Heart left ventricle (tissue), 16 donors: ENCODE measurements at regions not wholly inside any gene's neighbourhood (a gene's known extent, or its start where the extent isn't known, plus 50 kb on each side); places are given as distances from the start of the nearest gene placed in this dataset.

Source experiments
- ATAC-seq, 4 donors: fragments of 200-7000 bp; cut with Tn5 transposase; one replicate each; pipeline ENCODE4 v1.9.1; 2020 to 2022; ENCODE audit warnings: moderate library complexity in 4 of 4, mild to moderate bottlenecking in 3 of 4, moderate number of reproducible peaks in 1 of 4
- DNase-seq, 5 donors: peaks; one replicate each; pipeline ENCODE4 v3.0.0-alpha.2; 2020
- H3K27ac ChIP-seq, 12 donors: fragments of 200-600 bp; sonication (generic) in 4 of 12; one replicate each; pipeline versions ENCODE4 v1.5.0 to v1.8.0; 2016 to 2022; ENCODE audit warnings: mild to moderate bottlenecking in 2 of 12
- H3K27me3 ChIP-seq, 9 donors: fragments of 200-600 bp; sonication (generic) in 2 of 9; one replicate each; pipeline versions ENCODE4 v1.5.1 to v1.8.0; 2016 to 2022; ENCODE audit warnings: mild to moderate bottlenecking in 3 of 9
- H3K36me3 ChIP-seq, 9 donors: fragments of 200-600 bp; sonication (generic) in 2 of 9; one replicate each; pipeline versions ENCODE4 v1.5.0 to v1.8.0; 2018 to 2022; ENCODE audit warnings: mild to moderate bottlenecking in 2 of 9
- H3K4me1 ChIP-seq, 12 donors: fragments of 200-600 bp; sonication (generic) in 4 of 12; one replicate each; pipeline versions ENCODE4 v1.5.0 to v1.8.0; 2016 to 2022; ENCODE audit warnings: mild to moderate bottlenecking in 3 of 12
- H3K4me3 ChIP-seq, 12 donors: fragments of 200-600 bp; sonication (generic) in 4 of 12; one replicate each; pipeline versions ENCODE4 v1.5.0 to v1.8.0; 2017 to 2022; ENCODE audit warnings: mild to moderate bottlenecking in 9 of 12, moderate library complexity in 4 of 12
- H3K9me3 ChIP-seq, 12 donors: fragments of 200-600 bp; sonication (generic) in 4 of 12; one replicate each; pipeline versions ENCODE4 v1.5.0 to v1.8.0; 2016 to 2022; ENCODE audit warnings: mild to moderate bottlenecking in 1 of 12
- POLR2A ChIP-seq, 2 donors: fragments of 450-650 bp; IDR thresholded peaks; one replicate each; pipeline ENCODE4 v1.6.1; 2017; ENCODE audit warnings: antibody characterized with exemption in 2 of 2, mild to moderate bottlenecking in 2 of 2, moderate library complexity in 2 of 2
- WGBS, 4 donors: extraction: QIAGEN DNeasy Blood & Tissue Kit in 2 of 4; methylation state at CpG; one replicate each; pipeline versions ENCODE4 v1.1.5 to v1.1.7; 2013 to 2018; 5-methylcytosine and 5-hydroxymethylcytosine counted together
- intact Hi-C, 10 donors: fragments of 100-400 bp; cut with DNase I; formaldehyde crosslinking; loops; one replicate each; pipeline versions ENCODE4 v1.11.1 to v1.14.2; 2022
- TF ChIP-seq, protein P1 (sequence below), 12 donors: fragments of 200-600 bp; sonication (generic) in 4 of 12; IDR thresholded peaks; one replicate each; pipeline versions ENCODE4 v1.5.0 to v1.8.0; 2018 to 2022; ENCODE audit warnings: antibody characterized with exemption in 12 of 12, mild to moderate bottlenecking in 5 of 12
- donor health status: ischemic (EF 13 %, LVEDD 7.1; RV severe dilation, severe dysfunction).
- donor health status: healthy with polysubstance abuse.
- donor health status: DM: no; HTN: yes; CAD: no.
- donor health status: DM: no; HTN: no; CAD: no.
- donor health status: ischemic (EF 25% LVEDD 6.9; RV normal size, moderate dysfunction).
- donor health status: ischemic (EF 25% LVEDD 5.7; RV mildly dilated, moderate dysfunction).
- donor health status: healthy.
- donor health status: DM: yes; HTN: yes; CAD: no.
- donor health status: ischemic (EF 35%, LVEDD 5.7; RV mildly dilated, moderate dysfunction).
- donor health status: nonischemic (EF 11% LVEDD 7.7; RV severe dilation, severe dysfunction).
- donor health status: DM: yes; HTN: yes; CAD: no.
- donor health status: PGD.
- donor health status: ischemic (EF 29% LVEDD 5.4; RV normal size, mild dysfunction).
- donor health status: nonischemic (EF 23%, LVEDD 6.1; RV moderate dilation, normal function).

DNA sequence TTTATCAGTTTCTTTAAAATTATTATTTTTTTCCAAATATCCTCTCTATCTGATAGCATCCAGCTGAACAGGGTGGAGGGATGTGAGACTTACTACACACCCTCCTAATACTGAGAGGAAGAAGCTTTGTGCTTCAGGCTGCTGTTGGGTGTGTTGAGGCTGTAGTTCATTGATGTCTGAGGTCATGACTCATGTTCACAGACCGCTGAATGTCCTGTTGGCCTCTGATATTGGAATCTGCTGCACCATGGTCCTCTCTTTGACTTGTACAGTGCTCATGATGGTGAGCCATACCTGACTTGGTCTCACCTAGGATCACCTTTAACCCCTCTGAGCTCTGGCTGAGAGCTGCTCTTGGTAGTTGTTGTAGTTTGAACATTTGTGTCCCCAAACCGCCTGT lies 302.9 kb downstream of the SATB1 start:
- intact Hi-C loops: no loop called here
- no peaks in the 10 kb centered on the region for H3K36me3 ChIP-seq
- WGBS, 4 donors: 78 to 93% (median 87%) methylated on average over 2 of the region's 2 CpGs
- no peaks in the 10 kb centered on the region for H3K4me1 ChIP-seq
- no peak overlapping the region for H3K4me3 ChIP-seq
- ATAC-seq (no peak), DNase-seq (no peak)
- TF ChIP-seq, protein P1, sequence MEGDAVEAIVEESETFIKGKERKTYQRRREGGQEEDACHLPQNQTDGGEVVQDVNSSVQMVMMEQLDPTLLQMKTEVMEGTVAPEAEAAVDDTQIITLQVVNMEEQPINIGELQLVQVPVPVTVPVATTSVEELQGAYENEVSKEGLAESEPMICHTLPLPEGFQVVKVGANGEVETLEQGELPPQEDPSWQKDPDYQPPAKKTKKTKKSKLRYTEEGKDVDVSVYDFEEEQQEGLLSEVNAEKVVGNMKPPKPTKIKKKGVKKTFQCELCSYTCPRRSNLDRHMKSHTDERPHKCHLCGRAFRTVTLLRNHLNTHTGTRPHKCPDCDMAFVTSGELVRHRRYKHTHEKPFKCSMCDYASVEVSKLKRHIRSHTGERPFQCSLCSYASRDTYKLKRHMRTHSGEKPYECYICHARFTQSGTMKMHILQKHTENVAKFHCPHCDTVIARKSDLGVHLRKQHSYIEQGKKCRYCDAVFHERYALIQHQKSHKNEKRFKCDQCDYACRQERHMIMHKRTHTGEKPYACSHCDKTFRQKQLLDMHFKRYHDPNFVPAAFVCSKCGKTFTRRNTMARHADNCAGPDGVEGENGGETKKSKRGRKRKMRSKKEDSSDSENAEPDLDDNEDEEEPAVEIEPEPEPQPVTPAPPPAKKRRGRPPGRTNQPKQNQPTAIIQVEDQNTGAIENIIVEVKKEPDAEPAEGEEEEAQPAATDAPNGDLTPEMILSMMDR (IDR thresholded peaks at IDR 0.05): no peak
- TF ChIP-seq POLR2A (IDR thresholded peaks at IDR 0.05): no peak
- H3K27me3 ChIP-seq: no peaks in the 10 kb centered on the region
- no peaks in the 10 kb centered on the region for H3K9me3 ChIP-seq
- H3K27ac ChIP-seq: no peak overlapping the region

DNA sequence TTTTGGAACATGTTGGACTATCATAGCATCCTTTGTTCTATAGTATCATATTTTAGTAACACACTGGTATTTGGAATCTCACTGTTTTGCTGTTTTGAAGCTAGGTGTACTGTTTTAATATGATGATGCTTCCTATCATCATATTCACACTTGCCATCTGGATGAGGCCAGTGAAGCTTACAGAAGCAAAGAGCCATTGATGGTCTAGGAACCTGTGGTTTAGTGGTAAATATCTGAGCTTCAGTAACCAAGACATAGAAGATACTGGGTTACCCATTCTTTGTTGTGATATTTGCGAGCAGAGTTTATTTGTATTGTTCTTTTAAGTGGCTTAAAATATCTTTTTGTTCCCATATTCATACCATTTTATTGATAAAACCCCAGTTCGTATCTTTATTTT lies 304.1 kb downstream of the SATB1 start:
- Histone ChIP-seq H3K9me3 (no peaks in the 10 kb centered on the region), H3K36me3 (no peaks in the 10 kb centered on the region), H3K4me1 (no peaks in the 10 kb centered on the region), H3K4me3 (no peak overlapping the region), H3K27me3 (no peaks in the 10 kb centered on the region), H3K27ac (no peak overlapping the region)
- TF ChIP-seq, protein P1 (IDR thresholded peaks at IDR 0.05): no peak
- TF ChIP-seq POLR2A (IDR thresholded peaks at IDR 0.05): no peak
- DNase-seq (no peak), ATAC-seq (no peak)
- 83 to 94% (median 89%) methylated on average over 2 of the region's 2 CpGs for WGBS, 4 donors
- intact Hi-C loops: no loop called here

DNA sequence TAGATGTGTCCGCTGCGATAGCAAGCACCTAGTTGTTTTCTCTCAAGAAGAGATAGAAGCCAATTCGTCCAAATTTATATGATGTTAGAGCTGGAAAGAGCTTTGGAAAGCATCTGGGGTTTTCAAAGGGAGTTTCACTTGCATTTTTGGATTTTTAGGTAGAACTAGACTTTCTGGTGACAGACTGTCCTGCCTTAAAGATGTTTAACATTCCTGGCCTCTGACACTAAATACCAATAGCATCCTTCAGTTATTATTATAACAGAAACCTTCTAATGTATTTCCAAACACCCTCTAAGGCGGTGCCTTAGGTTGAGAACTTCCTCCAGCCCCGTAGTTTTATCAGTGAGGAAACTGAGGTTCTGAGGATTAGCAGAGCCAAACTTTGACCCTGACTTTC lies 305.3 kb downstream of the SATB1 start:
- WGBS, 4 donors: 69 to 78% (median 71%) methylated on average over 5 of the region's 5 CpGs
- DNase-seq: no peak
- Histone ChIP-seq H3K27me3 (no peaks in the 10 kb centered on the region), H3K27ac (no peak overlapping the region), H3K4me3 (no peak overlapping the region), H3K36me3 (no peaks in the 10 kb centered on the region), H3K4me1 (no peaks in the 10 kb centered on the region), H3K9me3 (no peaks in the 10 kb centered on the region)
- no peak for ATAC-seq
- intact Hi-C loops: no loop called here
- TF ChIP-seq, protein P1 (IDR thresholded peaks at IDR 0.05): no peak
- no peak for TF ChIP-seq POLR2A (IDR thresholded peaks at IDR 0.05)

DNA sequence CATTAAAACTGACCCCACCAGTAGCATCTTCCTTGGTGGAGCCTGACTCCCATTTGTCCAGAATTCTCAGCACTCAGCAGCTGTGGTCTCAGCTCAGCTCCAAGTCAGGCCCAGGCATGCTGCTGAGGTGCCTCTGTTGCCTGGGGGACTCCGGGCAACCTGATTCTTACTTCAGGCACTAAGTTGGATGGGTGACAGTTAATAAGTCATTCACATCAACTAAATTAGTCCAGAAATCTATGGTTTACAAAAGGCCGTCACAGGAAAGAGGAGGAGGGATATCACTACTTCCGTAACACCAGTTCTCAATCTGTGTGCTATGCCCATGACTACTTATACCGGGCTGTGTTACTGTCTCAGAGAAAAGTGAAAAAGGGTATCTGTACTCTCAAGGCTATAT lies 310.2 kb downstream of the SATB1 start:
- Histone ChIP-seq H3K9me3 (no peaks in the 10 kb centered on the region), H3K4me3 (no peak overlapping the region), H3K4me1 (peaks cover 0 to 3% (median 0%) of the 10 kb centered on the region in 12 donors), H3K36me3 (no peaks in the 10 kb centered on the region), H3K27ac (no peak overlapping the region), H3K27me3 (no peaks in the 10 kb centered on the region)
- WGBS, 4 donors: 87 to 92% (median 90%) methylated on average over 4 of the region's 4 CpGs
- ATAC-seq: no peak
- TF ChIP-seq POLR2A (IDR thresholded peaks at IDR 0.05): no peak
- TF ChIP-seq, protein P1 (IDR thresholded peaks at IDR 0.05): no peak
- DNase-seq: no peak
- intact Hi-C loops: no loop called here
